Gastrocnemius medialis (tissue), 4 donors: ENCODE measurements at regions not wholly inside any gene's neighbourhood (a gene's known extent, or its start where the extent isn't known, plus 50 kb on each side); places are given as distances from the start of the nearest gene placed in this dataset.

Experiments
- ATAC-seq, 2 donors: fragments of 150-250 bp; one replicate each; pipeline ENCODE4 v1.9.1; 2016
- DNase-seq, 2 donors: peaks; one replicate each; pipeline ENCODE4 v3.0.0-alpha.2; 2019
- H3K27ac ChIP-seq, 4 donors: fragments of 200-600 bp; sonication (generic); 1 replicate in 1 of 4; 2 replicates in 3 of 4; pipeline ENCODE4 v1.5.1; 2016 to 2018; ENCODE audit warnings: mild to moderate bottlenecking in 2 of 4, moderate library complexity in 1 of 4
- H3K27me3 ChIP-seq, 3 donors: fragments of 200-600 bp; sonication (generic) in 2 of 3; 1 replicate in 1 of 3; 2 replicates in 2 of 3; pipeline versions ENCODE4 v1.5.1 to v1.6.0; 2016 to 2019; ENCODE audit warnings: mild to moderate bottlenecking in 1 of 3, moderate library complexity in 1 of 3
- H3K36me3 ChIP-seq, 2 donors: fragments of 200-600 bp; sonication (generic) in 1 of 2; one replicate each; pipeline ENCODE4 v1.5.1; 2017 to 2018
- H3K4me1 ChIP-seq, 2 donors: fragments of 200-600 bp; sonication (generic) in 1 of 2; one replicate each; pipeline ENCODE4 v1.5.1; 2016 to 2017; ENCODE audit warnings: mild to moderate bottlenecking in 2 of 2
- H3K4me3 ChIP-seq, 4 donors: fragments of 200-600 bp; sonication (generic) in 3 of 4; 1 replicate in 1 of 4; 2 replicates in 3 of 4; pipeline ENCODE4 v1.5.1; 2016 to 2019; ENCODE audit warnings: mild to moderate bottlenecking in 2 of 4
- H3K9me3 ChIP-seq, 3 donors: fragments of 200-600 bp; sonication (generic) in 2 of 3; 1 replicate in 1 of 3; 2 replicates in 2 of 3; pipeline ENCODE4 v1.5.1; 2016 to 2019
- POLR2A ChIP-seq, 2 donors: fragments of 450-650 bp; IDR thresholded peaks; one replicate each; pipeline ENCODE4 v1.6.1; 2017; ENCODE audit warnings: antibody characterized with exemption in 2 of 2, mild to moderate bottlenecking in 2 of 2, moderate library complexity in 2 of 2
- in situ Hi-C, 4 donors: fragments of 200-750 bp; cut with MboI; loops; one replicate each; pipeline versions ENCODE4 v1.15.0 to v1.8.0; 2017; ENCODE audit warnings: low sequenced_read_pairs in 4 of 4
- intact Hi-C: fragments of 100-400 bp; cut with DNase I; formaldehyde crosslinking; loops from one replicate; pipeline ENCODE4 v1.15.1; 2023; ENCODE audit warnings: low total_unique reads
- TF ChIP-seq, protein P1 (sequence below), 5 experiments: fragments of 450-650 bp in 3 of 5; fragments of 200-600 bp in 2 of 5; sonication (generic) in 2 of 5; IDR thresholded peaks in 4 of 5; conservative IDR thresholded peaks in 1 of 5; 1 replicate in 4 of 5; 2 replicates in 1 of 5; pipeline ENCODE4 v1.5.1; 2016 to 2019; ENCODE audit warnings: antibody characterized with exemption in 5 of 5, mild to moderate bottlenecking in 3 of 5, moderate library complexity in 3 of 5

DNA sequence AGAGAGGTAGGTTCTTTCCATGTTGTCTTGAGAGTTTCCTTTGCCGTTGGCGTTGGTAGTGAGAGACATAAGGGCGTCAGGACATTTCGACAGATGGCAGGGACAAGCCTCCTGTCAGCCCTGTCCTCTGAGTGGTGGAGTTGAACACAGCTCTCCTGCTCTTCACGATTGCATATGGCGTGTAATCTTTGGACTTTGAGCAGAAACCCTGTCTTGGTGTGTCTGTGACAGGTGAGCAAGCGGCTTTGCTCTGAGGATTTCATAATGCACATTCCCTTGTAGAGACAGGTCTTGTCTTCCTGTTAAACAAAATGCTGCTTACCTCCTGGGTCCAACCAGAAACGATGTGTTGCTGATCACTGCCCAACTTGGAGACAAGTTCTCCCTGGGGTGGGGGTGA is 146.5 kb downstream of the NXNL2 start:
- Histone ChIP-seq H3K9me3 (no peaks in the 10 kb centered on the region), H3K27me3 (no peaks in the 10 kb centered on the region), H3K27ac (no peak overlapping the region), H3K36me3 (no peaks in the 10 kb centered on the region), H3K4me3 (no peak overlapping the region), H3K4me1 (no peaks in the 10 kb centered on the region)
- no peak for DNase-seq
- intact Hi-C loops (no loop called here), in situ Hi-C loops (no loop called here)
- ATAC-seq: no peak
- TF ChIP-seq, protein P1, sequence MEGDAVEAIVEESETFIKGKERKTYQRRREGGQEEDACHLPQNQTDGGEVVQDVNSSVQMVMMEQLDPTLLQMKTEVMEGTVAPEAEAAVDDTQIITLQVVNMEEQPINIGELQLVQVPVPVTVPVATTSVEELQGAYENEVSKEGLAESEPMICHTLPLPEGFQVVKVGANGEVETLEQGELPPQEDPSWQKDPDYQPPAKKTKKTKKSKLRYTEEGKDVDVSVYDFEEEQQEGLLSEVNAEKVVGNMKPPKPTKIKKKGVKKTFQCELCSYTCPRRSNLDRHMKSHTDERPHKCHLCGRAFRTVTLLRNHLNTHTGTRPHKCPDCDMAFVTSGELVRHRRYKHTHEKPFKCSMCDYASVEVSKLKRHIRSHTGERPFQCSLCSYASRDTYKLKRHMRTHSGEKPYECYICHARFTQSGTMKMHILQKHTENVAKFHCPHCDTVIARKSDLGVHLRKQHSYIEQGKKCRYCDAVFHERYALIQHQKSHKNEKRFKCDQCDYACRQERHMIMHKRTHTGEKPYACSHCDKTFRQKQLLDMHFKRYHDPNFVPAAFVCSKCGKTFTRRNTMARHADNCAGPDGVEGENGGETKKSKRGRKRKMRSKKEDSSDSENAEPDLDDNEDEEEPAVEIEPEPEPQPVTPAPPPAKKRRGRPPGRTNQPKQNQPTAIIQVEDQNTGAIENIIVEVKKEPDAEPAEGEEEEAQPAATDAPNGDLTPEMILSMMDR (IDR thresholded peaks at IDR 0.05 in 4 of 5, conservative IDR thresholded peaks at IDR 0.05 in 1 of 5): no peak
- no peak for TF ChIP-seq POLR2A (IDR thresholded peaks at IDR 0.05)

DNA sequence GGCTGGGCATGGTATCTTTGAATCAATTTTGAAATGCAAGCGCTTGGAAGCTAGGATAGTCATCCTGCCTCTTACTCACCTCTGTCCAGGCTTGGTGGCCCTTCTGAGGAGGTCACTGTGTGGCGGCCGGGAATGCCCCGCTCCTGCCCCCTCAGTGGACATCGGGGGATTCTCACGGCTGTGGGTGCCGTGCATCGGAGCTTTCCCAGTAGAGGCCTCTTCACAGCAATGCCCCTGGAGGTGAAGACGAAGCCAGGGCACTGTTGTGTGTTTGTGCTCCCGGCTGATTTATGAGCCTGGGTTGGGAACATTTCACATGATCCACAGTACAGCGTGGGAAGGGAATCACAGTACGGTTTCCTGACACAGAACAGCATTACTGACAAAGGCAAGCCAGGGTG is 147.5 kb downstream of the NXNL2 start:
- Histone ChIP-seq H3K4me3 (no peak overlapping the region), H3K36me3 (no peaks in the 10 kb centered on the region), H3K27me3 (no peaks in the 10 kb centered on the region), H3K4me1 (no peaks in the 10 kb centered on the region), H3K9me3 (no peaks in the 10 kb centered on the region), H3K27ac (no peak overlapping the region)
- TF ChIP-seq POLR2A (IDR thresholded peaks at IDR 0.05): no peak
- TF ChIP-seq, protein P1 (IDR thresholded peaks at IDR 0.05 in 4 of 5, conservative IDR thresholded peaks at IDR 0.05 in 1 of 5): no peak
- no peak for ATAC-seq
- intact Hi-C loops: no loop called here
- no peak for DNase-seq
- in situ Hi-C loops: no loop called here

GRCh38 chr9:88684046-88684445 is 149.1 kb downstream of the NXNL2 start:
- Histone ChIP-seq H3K9me3 (no peaks in the 10 kb centered on the region), H3K27ac (no peak overlapping the region), H3K4me1 (no peaks in the 10 kb centered on the region), H3K36me3 (no peaks in the 10 kb centered on the region), H3K27me3 (no peaks in the 10 kb centered on the region), H3K4me3 (no peak overlapping the region)
- ATAC-seq (no peak), DNase-seq (no peak)
- in situ Hi-C loops: no loop called here
- intact Hi-C loops: no loop called here
- TF ChIP-seq, protein P1 (IDR thresholded peaks at IDR 0.05 in 4 of 5, conservative IDR thresholded peaks at IDR 0.05 in 1 of 5): no peak
- no peak for TF ChIP-seq POLR2A (IDR thresholded peaks at IDR 0.05)

DNA sequence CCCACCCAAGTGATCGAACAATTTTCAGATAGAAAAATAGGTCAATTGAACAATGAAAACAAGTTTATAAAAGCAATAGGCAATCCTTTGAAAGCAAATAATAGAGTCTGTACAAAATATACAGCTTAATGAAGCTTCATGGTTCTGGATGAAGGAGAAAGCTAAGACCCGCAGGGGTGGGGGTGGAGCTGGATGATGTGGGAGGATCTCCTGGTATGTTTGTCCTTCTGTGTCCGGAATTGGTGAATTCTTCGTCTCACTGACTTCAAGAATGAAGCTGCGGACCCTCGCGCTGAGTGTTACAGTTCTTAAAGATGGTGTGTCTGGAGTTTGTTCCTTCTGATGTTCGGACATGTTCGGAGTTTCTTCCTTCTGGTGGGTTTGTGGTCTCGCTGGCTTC is 149.9 kb downstream of the NXNL2 start:
- no peaks in the 10 kb centered on the region for H3K36me3 ChIP-seq
- no peak overlapping the region for H3K4me3 ChIP-seq
- H3K9me3 ChIP-seq: no peaks in the 10 kb centered on the region
- no peak for TF ChIP-seq POLR2A (IDR thresholded peaks at IDR 0.05)
- TF ChIP-seq, protein P1 (IDR thresholded peaks at IDR 0.05 in 4 of 5, conservative IDR thresholded peaks at IDR 0.05 in 1 of 5): no peak
- intact Hi-C loops: no loop called here
- DNase-seq: no peak
- in situ Hi-C loops: no loop called here
- H3K27me3 ChIP-seq: no peaks in the 10 kb centered on the region
- ATAC-seq: no peak
- no peak overlapping the region for H3K27ac ChIP-seq
- no peaks in the 10 kb centered on the region for H3K4me1 ChIP-seq

DNA sequence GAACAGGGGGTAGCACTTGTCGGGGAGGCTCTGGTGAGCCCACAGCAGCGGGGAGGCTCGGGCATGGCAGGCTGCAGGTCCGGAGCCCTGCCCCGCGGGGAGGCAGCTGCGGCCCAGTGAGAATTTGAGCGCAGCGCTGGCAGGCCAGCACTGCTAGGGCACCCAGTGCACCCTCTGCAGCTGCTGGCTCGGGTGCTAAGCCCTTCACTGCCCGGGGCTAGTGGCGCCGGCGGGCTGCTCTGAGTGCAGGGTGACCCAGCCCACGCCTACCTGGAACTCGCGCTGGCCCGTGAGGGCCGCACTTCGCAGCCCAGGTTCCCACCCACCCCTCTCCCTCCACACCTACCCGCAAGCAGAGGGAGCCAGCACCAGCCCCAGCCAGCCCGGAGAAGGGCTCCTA is 151.0 kb downstream of the NXNL2 start:
- no peak overlapping the region for H3K4me3 ChIP-seq
- in situ Hi-C loops: no loop called here
- intact Hi-C loops: no loop called here
- H3K9me3 ChIP-seq: no peaks in the 10 kb centered on the region
- H3K27me3 ChIP-seq: no peaks in the 10 kb centered on the region
- H3K4me1 ChIP-seq: no peaks in the 10 kb centered on the region
- no peak overlapping the region for H3K27ac ChIP-seq
- no peaks in the 10 kb centered on the region for H3K36me3 ChIP-seq
- DNase-seq (no peak), ATAC-seq (no peak)
- TF ChIP-seq POLR2A (IDR thresholded peaks at IDR 0.05): no peak
- TF ChIP-seq, protein P1 (IDR thresholded peaks at IDR 0.05 in 4 of 5, conservative IDR thresholded peaks at IDR 0.05 in 1 of 5): no peak
